Spleen (tissue), 7 donors: ENCODE measurements at regions not wholly inside any gene's neighbourhood (a gene's known extent, or its start where the extent isn't known, plus 50 kb on each side); places are given as distances from the start of the nearest gene placed in this dataset.

Experiments used
- CTCF ChIP-seq, 11 experiments: fragments of 200-600 bp in 7 of 11; fragments of 450-650 bp in 4 of 11; sonication (generic) in 4 of 11; IDR thresholded peaks in 8 of 11; conservative IDR thresholded peaks in 3 of 11; 1 replicate in 7 of 11; 2 replicates in 4 of 11; pipeline versions ENCODE4 v1.4.0 to v1.8.0; 2016 to 2021; ENCODE audit warnings: antibody characterized with exemption in 11 of 11, inconsistent platforms in 4 of 11, mild to moderate bottlenecking in 1 of 11
- POLR2A ChIP-seq, 3 donors: fragments of 450-650 bp; IDR thresholded peaks; one replicate each; pipeline ENCODE4 v1.5.1; 2017; ENCODE audit warnings: antibody characterized with exemption in 3 of 3, mild to moderate bottlenecking in 1 of 3
- donor health status: DM: no; HTN: no; CAD: no; lungs with moderate emphysema.
- donor health status: DM: no; HTN: no; CAD: no.
- donor health status: DM: no; HTN: no; CAD: no.

DNA sequence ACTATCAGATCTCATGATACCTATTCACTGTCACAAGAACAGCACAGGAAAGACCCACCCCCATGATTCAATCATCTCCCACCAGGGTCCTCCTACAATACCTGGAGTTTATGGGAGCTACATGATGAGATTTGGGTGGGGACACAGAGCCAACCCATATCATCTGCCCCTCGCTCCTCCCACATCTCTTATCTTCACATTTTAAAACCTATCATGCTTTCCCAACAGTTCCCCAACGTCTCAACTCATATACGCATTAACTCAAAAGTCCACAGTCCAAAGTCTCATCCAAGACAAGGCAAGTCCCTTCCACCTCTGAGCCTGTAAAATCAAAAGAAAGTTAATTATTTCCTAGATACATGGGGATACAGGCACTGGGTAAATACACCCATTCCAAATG lies 1185.2 kb downstream of the PCDH7 start:
- no peak for TF ChIP-seq CTCF (IDR thresholded peaks at IDR 0.05 in 8 of 11, conservative IDR thresholded peaks at IDR 0.05 in 3 of 11)
- no peak for TF ChIP-seq POLR2A (IDR thresholded peaks at IDR 0.05)
